ENCODE measurements at regions not wholly inside any gene's neighbourhood (a gene's known extent, or its start where the extent isn't known, plus 50 kb on each side); places are given as distances from the start of the nearest gene placed in this dataset.
"Not testable (repeated sequence)": the region's sequence is repeated elsewhere in the genome, so short reads cannot be mapped to it uniquely, and the experiment has no call there.

DNA sequence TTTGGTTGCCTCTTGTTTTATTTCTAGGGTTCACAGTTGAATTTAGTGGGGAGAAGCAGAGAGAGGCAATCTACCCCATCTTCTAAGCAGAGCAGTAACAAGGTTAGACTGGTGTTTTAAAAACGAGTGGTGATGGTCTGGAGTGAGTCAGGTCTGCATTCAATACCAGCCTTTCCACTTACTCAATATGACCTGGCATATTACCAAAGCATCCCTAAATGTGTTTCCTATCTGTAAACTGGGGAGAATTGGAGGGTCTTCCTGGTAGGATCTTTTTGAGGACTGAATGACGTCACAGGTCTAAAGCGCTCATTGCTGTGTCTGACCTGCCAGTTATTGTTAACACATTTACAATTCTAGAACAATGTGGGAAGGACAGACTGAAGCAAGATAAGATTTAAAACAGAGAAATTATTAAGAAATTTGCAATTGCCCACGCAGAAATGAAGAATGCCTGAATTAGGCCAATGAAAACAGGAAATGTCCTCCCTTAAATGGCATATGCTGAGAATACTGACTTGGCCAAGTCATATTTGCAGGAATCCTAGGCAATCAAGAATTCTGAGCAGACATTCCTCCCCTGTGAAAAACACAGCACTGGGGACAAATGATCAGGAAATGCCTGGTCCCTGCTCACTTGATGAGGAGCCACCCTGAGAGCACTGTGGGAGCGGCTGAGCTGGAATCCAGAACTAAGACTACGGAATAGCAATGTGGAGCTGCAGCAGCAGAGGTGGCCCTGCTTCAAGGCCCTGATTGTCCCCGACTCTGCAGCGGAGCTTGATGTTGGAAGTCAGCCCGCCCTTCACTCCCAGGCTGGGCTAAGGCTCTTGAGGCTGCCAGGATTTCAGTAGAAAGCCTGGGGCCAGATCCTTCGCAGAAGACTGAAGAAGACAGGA lies 184.5 kb upstream of the CXCL12 start:
- DNase-seq: no peak

- DNase-seq: no peak
Observed at GRCh38 chr10:44571701-44572100, 186.8 kb upstream of the CXCL12 start.

DNA sequence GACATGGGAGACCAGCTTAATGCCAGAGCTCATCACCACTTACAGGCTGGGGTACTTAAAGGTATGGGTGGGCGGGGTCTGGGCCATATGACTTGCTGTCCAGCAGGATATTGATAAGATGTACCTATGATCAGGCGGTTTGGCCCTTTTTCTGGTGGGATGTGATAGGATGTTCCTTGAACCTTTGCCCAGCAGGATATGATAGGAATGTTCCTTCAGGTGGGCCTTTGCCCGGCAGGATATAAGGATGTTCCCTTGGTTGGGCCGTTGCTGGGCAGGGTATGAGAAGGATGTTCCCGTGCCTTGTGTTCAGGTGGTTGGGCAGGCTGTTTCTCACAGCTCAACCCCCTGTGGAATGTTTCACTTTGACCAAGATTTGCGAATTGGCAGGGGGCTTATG lies 187.2 kb upstream of the CXCL12 start:
- DNase-seq: no peak

DNA sequence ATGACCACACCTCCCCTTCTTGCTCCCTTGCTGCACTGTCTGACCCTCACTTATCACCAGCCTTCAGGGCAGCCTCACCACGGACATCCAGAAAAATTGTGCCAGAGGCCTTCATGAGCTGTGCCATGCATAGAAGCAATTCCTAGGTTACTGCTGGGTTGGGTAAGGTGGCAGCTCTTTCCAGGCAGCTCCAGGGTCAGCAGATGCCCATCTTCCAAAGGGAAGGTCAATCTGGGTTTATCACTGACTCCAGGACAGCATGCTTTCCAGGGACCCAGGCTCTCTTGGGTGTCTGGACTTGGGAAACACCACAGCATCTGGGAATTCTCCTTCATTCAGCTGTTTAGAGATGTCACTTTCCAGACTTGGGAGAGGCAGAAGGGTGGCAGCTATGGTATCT lies 188.9 kb upstream of the CXCL12 start:
- no peak for DNase-seq

DNA sequence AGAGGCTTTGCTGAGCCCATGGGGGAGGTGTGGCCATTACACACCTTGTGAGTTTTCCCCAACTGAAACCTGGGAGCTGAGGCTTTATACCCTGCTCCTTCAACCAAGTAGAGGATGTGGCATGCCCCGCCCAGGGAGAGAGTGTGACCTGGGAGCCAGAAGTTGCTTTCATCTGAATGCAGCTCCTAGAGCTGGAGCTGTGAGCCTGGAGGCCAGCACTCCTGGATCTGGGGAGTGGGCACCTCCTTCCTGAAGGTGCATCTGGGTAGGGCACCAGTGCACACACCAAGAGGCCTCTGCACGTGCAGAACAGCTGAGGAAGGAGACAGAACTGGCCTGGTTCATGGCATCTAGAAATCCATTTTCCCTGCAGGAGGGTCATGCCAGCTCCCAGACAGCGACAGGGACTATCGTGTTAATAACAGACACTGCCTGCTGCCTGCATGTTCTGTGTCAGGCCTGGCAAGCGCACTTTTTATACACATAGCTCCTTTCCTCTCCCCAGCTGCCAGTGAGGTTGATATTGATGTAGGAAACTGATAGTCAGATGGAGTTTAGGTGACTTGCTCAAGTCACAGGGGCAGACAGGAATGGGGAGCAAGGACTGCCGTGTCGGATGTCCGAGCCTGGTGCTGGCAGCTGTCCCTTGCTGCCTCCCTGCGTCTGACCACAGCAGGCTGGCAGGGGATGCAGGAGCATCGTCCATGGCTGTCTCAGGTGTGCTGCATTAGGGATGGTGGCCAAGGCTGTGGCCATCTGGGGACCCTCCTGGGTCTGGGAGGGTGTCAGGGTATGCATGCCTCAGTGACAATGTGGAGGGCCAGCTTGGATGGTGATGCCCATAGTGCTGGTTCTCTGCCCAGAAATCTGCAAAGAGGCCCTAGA lies 189.9 kb upstream of the CXCL12 start:
- DNase-seq: no peak

DNA sequence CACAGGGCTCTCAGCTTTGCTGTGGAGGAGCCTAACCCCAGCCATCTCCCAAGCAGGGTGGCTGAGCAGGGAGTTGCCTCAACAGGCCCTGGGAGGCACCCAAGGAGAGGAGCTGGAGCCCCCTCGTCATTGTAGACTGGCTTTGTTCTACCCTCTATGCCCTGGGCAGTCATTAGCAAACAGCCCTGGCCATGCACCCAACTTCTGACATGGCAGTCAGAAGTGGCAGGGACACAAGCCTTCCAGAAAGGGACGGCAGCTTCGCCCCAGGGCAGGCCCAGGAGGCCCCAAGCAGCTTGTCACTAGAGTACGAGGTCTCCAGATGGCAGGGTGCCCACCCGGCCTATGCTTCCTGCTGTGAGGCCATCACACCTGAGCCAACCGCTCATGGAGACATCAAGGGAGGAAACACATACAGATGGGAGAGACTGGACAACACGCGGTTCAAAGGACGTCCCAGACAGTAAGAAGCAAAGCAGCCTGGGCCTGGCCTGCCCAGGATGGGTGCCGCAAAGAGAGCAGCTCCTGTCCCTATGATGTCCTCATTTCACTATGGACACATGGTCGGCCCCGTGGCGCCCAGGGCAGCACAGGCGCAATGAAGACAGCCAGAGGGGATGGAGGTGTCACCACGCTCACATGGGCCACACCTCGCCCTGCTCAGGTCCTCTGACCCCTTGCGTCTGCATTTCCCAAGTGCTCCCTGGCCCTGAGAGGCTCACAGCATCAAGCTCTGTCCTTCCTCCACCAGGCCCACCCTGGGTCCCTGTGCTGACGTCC lies 190.9 kb upstream of the CXCL12 start:
- no peak for DNase-seq

DNA sequence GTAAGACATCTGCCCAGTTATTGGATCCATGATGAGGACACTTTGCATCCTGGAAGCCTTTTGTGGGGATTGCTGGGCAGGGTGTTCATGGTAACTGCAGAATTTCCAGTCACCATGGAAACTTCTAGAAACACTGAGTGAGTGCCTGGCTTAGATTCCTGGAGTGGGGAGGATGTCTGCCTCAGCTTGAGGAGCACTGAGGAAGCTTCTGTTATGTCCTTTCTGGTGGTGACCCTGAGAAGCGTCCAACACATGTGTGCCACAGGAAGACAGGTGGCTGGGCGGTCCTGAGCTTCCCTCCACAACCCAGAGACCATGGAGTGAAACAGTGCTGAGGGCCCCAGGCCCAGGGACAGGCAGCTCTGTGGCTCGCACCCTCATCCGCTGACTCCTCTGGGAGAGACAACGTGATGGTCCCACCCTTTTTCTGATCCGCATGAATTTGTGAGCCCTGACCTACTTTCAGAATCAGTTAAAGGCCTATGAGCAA lies 191.8 kb upstream of the CXCL12 start:
- no peak for DNase-seq

GRCh38 chr10:44577533-44577932 lies 192.6 kb upstream of the CXCL12 start:
- DNase-seq: no peak

DNA sequence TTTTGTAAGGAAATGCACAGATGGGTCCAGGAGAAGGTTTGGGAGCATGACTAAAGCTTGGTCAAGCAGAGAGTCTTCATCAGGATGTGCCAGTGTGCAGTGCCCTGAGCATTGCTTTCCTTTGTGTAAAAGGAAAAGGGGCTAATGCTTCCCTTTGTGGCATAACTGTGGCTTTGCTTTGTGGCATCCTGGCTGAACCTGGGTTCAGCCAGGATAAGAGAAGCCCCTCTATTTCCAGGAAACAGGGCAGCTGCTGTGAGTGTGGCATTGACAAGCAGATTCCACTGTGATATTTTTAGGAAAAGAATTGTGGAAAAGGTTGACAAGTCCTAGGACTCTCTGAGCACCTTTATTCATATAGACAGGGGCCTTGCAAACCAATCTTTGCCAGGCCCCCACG lies 193.4 kb upstream of the CXCL12 start:
- no peak for DNase-seq

DNA sequence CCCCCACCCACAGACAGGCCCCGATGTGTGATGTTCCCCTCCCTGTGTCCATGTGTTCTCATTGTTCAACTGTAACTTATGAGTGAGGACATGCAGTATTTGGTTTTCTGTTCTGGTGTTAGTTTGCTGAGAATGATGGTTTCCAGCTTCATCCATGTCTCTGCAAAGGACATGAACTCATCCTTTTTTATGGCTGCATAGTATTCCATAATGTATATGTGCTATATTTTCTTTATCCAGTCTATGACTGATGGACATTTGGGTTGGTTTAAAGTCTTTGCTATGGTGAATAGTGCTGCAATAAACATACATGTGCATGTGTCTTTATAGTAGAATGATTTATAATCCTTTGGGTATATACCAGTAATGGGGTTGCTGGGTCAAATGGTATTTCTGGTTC lies 194.1 kb upstream of the CXCL12 start:
- DNase-seq: not testable (repeated sequence)

- no peak for DNase-seq
Observed at GRCh38 chr10:44581996-44582395, 197.1 kb upstream of the CXCL12 start.

- DNase-seq: no peak
Observed at GRCh38 chr10:44587488-44588318, 202.8 kb upstream of the CXCL12 start.

DNA sequence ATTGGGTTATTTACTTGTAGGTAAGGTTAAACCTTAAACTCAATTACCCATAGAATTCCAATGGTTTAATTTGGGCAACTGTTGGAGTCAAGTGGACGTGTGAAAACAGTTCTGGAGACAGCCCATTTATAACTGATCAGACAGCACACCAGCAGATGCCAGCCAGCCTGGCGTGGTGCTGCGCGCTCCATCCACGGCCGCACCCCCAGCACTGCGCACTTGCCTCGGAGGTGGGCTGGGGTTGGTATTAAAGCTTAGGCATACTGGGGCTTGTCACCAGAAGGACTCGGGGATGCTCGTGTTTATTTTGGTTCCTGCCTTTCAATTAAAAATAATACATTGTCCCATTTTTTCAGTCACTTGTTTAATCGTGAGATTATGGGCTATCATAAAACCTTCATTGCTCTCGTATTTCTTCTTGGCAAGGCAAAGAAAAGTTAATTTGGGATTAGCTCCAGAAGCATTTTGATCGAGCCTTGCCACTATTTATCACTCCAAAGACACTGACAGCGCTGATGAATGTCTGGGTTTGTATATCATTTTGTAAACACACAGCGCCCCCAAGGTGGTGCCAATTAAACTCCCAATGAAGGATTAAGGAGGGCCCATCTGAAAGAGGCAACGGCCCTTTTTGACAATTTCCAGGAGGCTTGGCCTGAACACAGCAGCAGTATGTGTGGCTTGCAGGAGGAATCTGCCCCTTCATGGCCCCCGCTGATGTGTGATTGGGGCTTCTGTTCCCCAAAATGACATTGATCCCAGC lies 204.5 kb upstream of the CXCL12 start:
- DNase-seq: no peak

- DNase-seq: no peak
Observed at GRCh38 chr10:44589944-44590449, 205.1 kb upstream of the CXCL12 start.

GRCh38 chr10:44591911-44592310 lies 207.0 kb upstream of the CXCL12 start:
- no peak for DNase-seq

DNA sequence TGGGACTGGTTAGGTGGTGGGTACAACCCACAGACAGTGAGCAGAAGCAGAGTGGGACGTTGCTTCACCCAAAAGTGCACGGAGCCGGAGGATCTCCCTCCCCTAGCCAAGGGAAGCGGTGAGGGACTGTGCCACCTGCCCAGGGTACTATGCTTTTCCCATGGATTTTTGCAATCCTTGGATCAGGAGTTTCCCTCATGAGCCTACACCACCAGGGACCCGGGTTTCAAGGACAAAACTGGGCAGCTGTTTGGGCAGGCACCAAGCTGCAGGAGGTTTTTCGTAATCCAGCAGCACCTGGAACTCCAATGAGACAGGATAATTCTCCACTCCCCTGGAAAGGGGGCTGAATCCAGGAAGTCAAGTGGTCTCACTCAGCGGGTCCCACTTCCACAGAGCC lies 209.1 kb upstream of the CXCL12 start:
- DNase-seq: no peak

- DNase-seq: no peak
Observed at GRCh38 chr10:44607116-44607515, 222.2 kb upstream of the CXCL12 start.

DNA sequence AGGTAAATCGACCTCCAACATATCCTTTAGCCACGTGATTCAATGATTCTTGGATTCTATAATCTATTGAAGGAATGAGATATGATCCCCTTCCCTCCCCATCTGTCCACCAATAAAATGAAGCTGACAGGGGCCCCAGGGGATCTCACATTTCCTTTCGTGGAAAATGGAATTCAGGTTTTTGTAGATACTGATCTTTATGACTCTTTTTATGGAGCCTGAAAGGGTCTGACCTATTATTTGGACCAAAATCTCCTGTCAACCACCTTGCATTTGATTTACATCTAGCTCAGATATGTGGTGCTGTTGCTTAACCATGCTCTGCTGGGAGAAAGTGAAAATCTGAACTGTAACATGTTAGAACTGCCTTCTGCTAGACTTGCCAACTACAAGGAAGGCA lies 234.0 kb upstream of the CXCL12 start:
- no peak for DNase-seq

DNA sequence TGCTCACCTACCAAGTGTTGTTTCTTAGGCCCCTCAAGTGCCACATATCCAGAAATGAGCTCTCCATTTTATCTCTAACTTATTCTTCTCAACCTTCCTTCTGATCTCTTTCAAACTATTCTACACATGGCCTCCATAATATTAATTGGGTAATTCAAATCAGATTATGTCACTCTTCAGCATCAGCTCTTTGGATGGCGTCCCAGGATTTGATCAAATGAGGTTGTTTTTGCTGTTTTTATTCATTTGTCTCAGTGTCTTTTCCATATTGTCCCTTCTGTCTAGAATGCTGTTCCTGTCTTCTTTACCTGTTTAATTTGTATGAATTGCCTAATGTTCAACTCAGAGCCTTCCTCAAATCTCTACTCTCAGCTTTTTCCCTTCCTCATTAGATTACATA lies 234.6 kb upstream of the CXCL12 start:
- DNase-seq: no peak

- no peak for DNase-seq
Observed at GRCh38 chr10:44619975-44620374, 235.1 kb upstream of the CXCL12 start.

Data from DMS79 treated with DMSO at 0.1 percent for 48 hours (cell line).